GM18508 (cell line): ENCODE measurements at regions not wholly inside any gene's neighbourhood (a gene's known extent, or its start where the extent isn't known, plus 50 kb on each side); places are given as distances from the start of the nearest gene placed in this dataset.

Experiments
- ATAC-seq: cut with Tn5 transposase; IDR thresholded peaks from one replicate; pipeline ENCODE4 v1.9.1; 2021; ENCODE audit warnings: moderate number of reproducible peaks; ENCODE audit not compliant: insufficient read depth, unreplicated experiment

DNA sequence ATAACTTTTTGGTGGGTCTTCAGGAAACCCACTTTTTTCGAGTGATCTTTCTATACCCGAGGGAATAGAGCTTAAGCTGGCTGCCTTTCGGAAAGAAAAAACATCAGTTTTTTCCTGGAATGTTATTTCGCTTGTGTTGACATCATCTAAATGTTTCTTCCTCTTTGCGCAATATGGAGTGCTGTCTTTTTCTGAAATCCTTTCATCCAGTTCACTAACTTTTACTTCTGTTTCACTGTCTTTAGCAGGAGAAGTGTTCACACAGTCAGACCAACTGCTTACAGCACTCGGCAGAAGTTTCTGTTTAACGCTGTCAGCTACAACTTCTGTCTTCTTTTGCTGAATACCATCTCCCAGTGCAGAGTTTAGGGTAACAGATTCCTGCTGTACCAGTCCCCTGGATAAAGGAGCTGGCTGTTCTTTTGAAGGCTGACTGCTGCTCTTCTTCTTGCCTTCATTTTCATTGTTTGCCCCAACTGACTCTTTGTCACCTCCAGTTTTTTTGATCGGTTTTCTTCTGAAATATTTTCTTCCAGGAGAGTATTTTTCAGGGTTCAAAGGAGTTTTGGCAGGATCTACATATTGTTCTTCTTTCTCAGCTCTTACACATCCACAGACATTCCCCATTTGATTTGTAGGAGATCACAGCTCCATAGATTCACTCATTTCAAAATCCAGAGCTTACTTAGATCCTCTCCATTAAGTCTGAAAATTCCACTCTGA lies 50.0 kb upstream of the DST start:
- no peak for ATAC-seq
